GM18861 (cell line): ENCODE measurements at regions not wholly inside any gene's neighbourhood (a gene's known extent, or its start where the extent isn't known, plus 50 kb on each side); places are given as distances from the start of the nearest gene placed in this dataset.
"Not testable (repeated sequence)": the region's sequence is repeated elsewhere in the genome, so short reads cannot be mapped to it uniquely, and the experiment has no call there.

Source experiments
- ATAC-seq: cut with Tn5 transposase; IDR thresholded peaks from one replicate; pipeline ENCODE4 v1.9.1; 2021; ENCODE audit not compliant: unreplicated experiment

DNA sequence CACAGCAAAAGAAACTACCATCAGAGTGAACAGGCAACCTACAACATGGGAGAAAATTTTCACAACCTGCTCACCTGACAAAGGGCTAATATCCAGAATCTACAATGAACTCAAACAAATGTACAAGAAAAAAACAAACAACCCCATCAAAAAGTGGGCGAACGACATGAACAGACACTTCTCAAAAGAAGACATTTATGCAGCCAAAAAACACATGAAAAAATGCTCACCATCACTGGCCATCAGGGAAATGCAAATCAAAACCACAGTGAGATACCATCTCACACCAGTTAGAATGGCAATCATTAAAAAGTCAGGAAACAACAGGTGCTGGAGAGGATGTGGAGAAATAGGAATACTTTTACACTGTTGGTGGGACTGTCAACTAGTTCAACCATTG lies 207.8 kb downstream of the USP6NL start:
- ATAC-seq, result not testable (repeated sequence)

DNA sequence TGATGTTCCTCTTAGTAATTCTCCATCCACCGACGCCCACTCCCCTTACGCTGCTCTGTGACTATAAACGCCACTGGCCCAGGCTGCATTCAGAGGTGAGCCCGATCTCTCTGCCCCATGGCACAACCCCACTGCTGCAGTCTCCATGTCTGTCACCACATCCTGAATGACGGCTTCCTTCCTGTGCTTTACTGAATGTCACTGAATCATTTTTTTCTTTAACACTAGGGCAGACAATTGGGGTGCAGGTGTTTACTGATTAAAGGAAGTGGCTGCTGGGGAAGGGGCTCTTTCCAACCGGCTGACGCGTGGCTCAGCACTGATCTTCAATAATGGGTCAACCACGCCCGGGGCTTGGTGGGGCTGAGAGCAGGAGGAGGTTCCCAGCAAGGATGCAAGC lies 208.3 kb downstream of the USP6NL start:
- ATAC-seq, result peak; percentile 68

DNA sequence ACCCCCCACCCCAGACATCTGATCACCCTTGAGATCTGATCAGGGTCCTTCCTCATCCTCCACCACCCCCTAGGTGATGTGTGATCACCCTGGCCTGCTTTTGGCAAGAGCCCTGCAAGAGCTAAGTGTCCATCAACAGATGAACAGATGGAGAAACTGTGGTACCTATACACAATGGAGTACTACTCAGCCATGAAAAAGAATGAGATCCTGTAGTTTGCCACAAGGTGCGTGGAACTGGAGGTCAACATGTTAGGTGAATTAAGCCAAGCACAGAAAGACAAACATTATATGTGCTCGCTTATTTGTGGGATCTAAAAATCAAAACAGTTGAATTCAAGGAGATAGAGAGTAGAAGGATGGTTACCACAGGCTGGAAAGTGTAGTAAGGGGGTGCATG lies 209.1 kb downstream of the USP6NL start:
- ATAC-seq, result no peak

DNA sequence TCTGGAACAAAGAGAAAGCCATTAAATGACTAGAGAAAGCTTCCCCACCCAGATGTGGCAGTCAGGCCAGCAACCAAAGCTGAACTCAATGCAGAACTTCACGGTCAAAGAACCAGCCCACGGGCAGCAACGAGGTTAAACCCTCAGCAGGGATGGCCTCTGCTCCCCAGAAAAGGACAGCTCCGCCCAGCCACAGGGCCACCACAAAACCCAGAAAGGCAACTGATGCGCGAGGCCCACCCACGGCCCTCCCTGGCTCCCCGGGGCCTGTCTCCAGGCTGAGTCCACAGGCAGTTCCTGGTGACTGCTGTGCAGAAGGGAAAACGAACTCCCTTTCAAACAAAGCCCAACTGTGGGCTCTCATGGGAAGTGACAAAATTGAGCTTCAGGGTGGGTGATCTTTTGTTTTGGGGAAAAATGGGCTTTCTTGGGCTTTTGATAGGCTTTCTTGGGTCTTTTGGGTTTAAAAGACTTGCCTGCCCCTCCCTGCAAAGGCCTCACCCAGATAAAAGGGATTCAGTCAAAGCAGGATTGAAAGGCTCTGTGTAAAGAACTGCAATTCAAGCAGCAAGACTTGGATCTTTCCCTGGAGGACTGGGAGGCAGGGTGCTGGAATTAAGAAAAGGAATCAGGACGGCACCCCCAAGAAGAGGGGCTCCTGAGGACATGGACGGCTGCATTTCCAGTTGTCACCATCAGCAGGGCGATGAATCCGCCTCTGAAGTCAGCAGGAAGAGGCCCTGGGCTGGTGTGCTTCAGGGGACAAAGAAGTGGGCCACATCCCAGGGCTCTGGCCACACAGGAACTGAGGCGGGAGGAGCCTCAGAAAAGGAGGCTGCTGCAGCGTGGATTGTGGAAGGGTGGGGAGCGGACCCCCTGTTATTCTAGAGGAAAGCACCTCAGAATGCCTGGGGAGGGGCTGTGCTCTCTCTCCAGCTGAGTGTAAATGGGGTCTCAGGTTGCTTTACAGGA lies 209.9 kb downstream of the USP6NL start:
- ATAC-seq, result no peak

DNA sequence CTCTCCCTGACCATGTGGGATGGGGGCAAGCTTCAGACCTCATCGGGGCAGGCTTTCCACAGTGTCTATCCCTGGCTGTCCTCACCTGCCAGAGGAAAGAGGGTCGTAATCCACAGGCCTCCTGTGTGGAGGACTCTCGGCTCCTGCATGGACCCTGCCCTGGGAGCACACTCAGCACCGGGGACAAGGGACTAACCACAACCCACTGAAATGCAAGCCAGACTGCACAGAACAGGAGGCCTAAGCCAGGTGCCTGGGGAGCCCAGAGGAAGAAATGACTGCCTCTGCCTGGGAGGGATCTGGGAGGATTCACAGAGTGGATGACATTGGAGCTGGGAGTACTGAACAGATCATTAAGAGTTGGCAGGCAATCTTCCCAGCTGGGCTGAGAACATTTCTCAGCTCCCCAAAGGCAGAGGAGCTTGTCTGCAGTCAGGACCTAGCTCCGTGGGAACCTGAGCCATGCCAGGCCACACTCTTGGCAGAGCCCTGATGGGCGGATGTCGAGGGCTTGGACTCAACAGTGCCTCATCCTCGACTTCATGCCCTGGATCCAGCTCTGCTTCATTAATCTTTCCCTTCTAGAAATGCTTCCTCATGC lies 213.4 kb downstream of the USP6NL start:
- ATAC-seq, result no peak

DNA sequence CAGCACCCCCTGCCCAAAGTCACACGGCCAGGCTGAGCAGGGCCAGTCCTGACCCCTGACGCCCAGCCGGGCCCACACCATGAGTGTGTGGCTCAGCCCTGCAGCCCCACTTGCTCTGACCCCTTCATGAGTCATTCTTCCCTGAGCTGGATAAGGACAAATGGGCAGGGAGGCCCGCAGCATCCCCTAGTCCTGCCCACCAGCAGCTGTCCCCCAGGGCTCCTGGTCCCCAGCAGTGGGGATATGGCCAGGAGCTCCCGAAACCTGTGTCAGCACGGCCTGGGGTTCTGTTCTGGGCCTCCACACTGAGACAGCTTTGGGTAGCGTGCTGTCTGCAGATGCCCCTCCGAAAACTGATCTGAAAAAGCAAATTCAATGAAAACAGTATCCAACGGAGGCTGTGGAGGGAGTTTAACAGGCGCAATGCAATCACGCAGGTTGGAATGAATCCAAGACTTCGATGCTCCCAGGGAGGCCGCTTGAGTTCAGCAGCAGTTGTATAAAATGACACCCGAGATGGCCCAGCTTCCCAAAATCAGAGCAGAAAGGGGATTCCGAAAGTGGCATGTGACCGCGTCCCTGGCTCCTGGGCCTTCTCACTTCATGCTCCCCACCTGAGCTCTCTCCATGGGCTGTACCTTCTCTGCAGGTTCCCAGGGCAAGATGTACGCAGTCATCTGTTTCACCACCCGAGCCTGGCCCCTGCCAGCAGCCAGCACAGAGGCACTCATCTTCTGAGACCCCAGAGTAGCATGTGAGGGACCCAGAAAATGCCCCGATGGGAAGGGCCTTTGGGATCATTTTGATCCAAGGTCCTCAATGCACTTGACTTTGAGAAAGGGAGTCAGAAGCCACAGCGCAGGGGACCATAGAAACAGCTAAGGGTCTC lies 214.1 kb downstream of the USP6NL start:
- no peak for ATAC-seq

DNA sequence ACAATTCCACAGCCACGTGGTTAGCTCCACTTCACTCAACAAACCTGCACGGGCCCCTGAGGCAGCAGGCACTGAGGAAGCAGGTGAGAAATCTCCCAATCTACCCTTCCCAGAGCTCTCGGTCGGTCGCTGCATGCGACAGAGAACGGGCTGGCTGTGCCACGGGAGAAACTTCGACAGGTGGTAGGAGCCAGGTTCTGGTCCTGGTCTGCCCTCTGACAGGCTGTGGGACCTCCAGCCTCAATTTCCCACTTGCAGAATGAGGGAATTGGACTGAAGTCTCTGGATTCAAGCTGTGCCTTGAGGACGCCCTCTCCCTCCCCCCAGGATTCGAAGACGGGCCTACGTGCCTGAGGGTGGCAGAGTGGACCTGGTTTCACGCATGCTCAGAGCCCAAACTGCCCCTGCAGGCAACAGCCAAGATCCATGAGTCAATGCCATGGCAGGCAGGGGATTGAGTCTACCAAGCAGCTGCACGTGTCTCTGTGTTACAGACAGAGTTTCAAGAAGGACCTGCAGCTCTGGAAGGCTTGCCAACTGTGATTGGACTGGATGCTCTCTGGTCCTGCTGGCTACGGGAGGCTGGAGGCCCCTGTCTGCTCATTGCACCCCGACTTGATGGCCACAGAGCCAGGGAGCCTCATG lies 215.0 kb downstream of the USP6NL start:
- no peak for ATAC-seq

DNA sequence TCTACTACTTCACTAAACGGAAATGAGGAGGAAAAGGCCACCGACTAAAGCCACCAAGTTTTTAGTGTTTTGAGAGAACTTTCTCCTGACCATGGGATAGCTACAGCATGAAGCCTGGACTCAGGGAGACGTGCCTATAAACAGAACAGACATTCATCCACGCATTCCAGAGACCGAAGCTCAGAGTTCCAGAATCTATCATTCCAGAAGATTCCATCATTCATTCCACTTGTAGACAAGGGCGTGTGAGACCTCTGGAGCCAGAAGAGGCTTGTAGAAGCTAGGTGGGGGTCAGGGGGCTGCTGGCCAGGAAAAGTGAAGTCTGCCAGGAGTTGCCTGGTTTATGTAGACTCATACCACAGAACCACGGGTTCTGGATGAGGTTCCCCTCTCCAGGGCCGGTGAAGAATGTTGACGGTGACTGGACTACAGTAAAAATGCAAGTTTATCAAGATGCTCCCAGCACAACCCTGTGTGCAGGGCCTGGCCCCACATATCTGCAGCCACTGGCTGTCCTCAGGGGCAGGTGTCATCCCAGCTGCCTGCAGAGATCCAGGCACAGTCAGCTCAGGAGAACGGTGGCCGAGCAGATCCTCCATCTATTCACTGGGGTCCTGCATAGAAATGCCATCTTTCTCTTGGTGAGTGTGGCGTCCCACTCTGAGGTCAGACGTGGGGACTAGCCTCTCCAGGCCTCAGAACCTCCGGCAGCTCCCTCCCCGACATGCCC lies 215.7 kb downstream of the USP6NL start:
- ATAC-seq, result no peak

DNA sequence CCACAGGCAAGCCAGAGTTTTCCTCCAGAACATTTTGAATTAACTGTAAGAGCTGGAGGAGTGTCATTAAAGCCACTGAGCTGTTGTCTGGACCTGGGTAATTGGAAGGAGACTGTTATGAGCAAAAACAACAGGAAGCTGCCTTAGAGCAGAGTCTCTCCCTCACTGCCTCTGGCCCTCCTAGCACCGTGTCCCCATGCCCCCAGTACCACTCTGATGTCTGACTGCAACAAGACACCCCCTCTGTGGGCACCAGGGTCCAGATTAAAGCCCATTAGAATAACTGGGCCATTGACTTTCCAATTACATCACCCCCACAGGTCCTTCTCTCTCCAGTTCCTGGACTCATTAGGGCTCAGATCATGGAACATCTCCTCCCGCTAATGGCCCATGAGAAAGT lies 216.3 kb downstream of the USP6NL start:
- ATAC-seq, result no peak

DNA sequence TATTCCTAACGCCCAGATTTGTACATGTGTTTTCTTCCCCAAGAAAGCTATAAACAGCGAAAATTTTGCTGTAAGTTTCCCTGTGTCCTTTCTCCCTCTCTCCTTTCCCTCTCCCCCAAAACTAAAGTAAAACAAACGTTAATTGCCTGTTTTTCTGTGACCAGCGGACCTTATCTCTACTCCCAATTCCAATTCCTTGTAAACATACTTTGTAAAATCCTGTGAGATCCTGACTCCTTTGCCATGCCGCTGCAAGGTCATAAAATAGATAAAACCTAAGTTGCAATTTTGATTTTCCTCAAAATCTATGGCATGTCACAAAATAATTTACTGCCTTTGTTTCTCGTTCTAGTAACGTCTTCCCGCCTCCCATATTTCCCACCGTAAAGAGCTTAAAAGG lies 217.6 kb downstream of the USP6NL start:
- no peak for ATAC-seq

DNA sequence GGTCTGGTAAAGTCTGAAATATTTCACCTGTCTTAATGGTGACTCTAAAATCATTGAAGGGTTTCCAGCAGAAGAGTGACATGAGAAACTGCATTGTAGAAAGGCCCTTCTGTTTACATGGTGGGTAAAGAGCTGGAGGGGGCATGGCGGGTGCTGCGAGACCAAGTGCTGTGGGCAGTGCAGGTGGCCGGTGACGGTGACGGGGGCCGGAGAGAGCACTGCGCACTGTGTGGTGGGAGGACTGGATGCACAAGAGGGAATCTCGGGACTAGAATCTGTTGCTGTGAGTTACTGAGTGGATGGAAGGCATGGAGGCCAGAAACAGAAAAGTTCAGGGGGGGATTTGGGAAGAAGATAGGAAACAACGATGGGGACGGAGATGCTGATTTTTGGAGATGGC lies 218.7 kb downstream of the USP6NL start:
- ATAC-seq, result no peak

DNA sequence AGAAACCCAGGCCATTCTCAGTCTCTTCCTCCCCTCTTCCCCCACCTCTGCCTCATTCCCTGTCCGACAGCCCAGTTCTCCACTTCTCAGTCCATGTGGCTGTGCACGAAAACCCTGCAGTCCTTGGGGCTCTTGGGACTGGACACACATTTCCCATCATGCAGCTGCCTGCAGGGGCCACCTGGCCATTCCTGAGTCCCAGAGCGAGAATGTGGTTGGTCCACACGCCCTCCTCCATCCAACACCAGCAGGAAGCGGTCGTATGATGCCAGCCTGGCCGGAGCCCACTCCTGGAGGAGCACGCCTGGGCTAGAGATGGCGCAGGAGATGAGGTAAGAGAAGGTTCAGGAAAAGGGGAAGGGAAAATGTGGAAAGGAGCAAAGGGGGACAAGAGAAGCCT lies 222.5 kb downstream of the USP6NL start:
- no peak for ATAC-seq

DNA sequence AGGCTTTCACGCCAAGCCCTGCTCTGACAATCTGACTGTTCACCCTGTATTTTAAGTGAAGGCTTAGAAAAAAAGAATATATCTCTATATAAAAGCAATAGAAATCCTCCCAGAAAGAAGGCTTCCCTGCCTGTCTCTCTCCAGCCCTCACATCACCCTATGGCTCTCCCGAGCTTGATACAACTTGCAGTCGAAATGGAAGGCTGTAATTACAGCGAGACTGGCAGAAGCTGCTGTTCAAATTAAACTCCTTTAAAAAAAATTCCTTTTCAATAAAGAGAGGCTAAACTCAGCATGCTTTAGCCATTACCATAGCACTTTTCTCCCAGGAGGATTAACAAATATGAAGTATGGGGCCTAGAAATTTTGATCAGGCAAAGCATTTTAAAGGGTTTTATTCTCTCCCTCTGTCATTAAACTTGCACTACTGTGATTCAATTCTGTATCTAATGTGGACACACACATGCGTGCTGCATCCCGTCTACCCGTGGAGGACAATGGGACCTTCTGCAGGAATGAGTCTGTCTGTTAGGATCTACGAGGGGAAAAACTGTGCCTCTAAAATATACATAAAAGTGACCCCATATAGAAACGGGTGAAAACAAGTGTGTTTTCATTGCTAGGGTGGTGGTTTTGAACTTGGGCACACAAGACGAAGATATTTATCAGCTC lies 223.8 kb downstream of the USP6NL start:
- no peak for ATAC-seq

DNA sequence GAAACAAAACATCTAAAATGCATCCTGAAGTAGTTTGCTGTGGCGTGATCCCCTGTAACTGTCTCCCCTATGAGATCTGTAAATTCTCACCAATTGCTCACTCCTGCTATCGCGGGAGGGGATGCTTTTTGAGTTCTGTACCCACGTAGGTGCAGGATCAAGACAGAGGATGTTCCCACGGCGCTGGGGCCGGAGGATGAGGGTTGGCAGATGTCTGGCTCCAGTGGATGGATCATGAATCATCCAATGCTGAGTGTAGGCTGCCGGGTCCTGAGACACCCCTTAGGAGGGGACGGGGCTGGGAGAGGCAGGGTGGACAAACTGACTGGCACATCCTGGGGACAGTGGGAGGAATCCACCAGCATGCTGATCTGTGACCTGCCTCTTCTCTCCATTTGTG lies 224.4 kb downstream of the USP6NL start:
- no peak for ATAC-seq
